SJSA1 (cell line): ENCODE measurements at regions not wholly inside any gene's neighbourhood (a gene's known extent, or its start where the extent isn't known, plus 50 kb on each side); places are given as distances from the start of the nearest gene placed in this dataset.

Experiments used
- DNase-seq, 2 experiments: peaks; one replicate each; pipeline ENCODE4 v3.0.0-alpha.2; 2015 to 2020; ENCODE audit warnings: low spot score in 2 of 2, low read depth in 1 of 2
- H3K27ac ChIP-seq: fragments of 250-450 bp; sonication (Bioruptor Pico); 2 replicates; pipeline ENCODE4 v1.5.1; 2020; ENCODE audit warnings: mild to moderate bottlenecking, moderate library complexity
- H3K27me3 ChIP-seq: fragments of 250-450 bp; sonication (Bioruptor Pico); replicated peaks from 2 replicates; pipeline ENCODE4 v1.5.1; 2020; ENCODE audit warnings: mild to moderate bottlenecking, moderate library complexity
- H3K36me3 ChIP-seq: fragments of 250-450 bp; sonication (Bioruptor Pico); 2 replicates; pipeline ENCODE4 v1.5.1; 2020; ENCODE audit warnings: mild to moderate bottlenecking
- H3K4me1 ChIP-seq: fragments of 250-450 bp; sonication (Bioruptor Pico); replicated peaks from 2 replicates; pipeline ENCODE4 v1.6.1; 2021; ENCODE audit warnings: mild to moderate bottlenecking
- H3K4me3 ChIP-seq: fragments of 250-450 bp; sonication (Bioruptor Pico); 2 replicates; pipeline ENCODE4 v1.5.1; 2020; ENCODE audit warnings: mild to moderate bottlenecking
- H3K9me3 ChIP-seq: fragments of 250-450 bp; sonication (Bioruptor Pico); replicated peaks from 2 replicates; pipeline ENCODE4 v1.5.1; 2020; ENCODE audit warnings: mild to moderate bottlenecking

GRCh38 chr22:47342446-47342845 is 580.0 kb downstream of the TBC1D22A start:
- no peak overlapping the region for H3K4me3 ChIP-seq
- DNase-seq, result no peak
- no peaks in the 10 kb centered on the region for H3K36me3 ChIP-seq
- H3K27me3 ChIP-seq, result no peaks in the 10 kb centered on the region
- H3K9me3 ChIP-seq, result no peaks in the 10 kb centered on the region
- peaks cover 14% of the 10 kb centered on the region for H3K4me1 ChIP-seq
- H3K27ac ChIP-seq, result no peak overlapping the region

GRCh38 chr22:47341464-47341863 is 579.0 kb downstream of the TBC1D22A start:
- DNase-seq, result no peak

GRCh38 chr22:47340851-47341436 is 578.5 kb downstream of the TBC1D22A start:
- 0 out of 2 replicates have a peak, but pooled peaks cover 2% of the 10 kb centered on the region for H3K9me3 ChIP-seq
- no peak overlapping the region for H3K4me3 ChIP-seq
- no peaks in the 10 kb centered on the region for H3K36me3 ChIP-seq
- H3K27me3 ChIP-seq, result no peaks in the 10 kb centered on the region
- DNase-seq, result no peak
- H3K27ac ChIP-seq, result no peak overlapping the region
- H3K4me1 ChIP-seq, result peaks cover 26% of the 10 kb centered on the region

More at GRCh38 chr22:47341464-47341863, 579.0 kb downstream of the TBC1D22A start:
- Histone ChIP-seq H3K4me1 (peaks cover 21% of the 10 kb centered on the region), H3K36me3 (no peaks in the 10 kb centered on the region), H3K27me3 (no peaks in the 10 kb centered on the region), H3K9me3 (no peaks in the 10 kb centered on the region), H3K4me3 (no peak overlapping the region), H3K27ac (no peak overlapping the region)

- Histone ChIP-seq H3K27me3 (no peaks in the 10 kb centered on the region), H3K9me3 (0 out of 2 replicates have a peak, but pooled peaks cover 3% of the 10 kb centered on the region), H3K4me3 (peak overlapping the region; percentile 26), H3K27ac (peak overlapping the region; percentile 94), H3K4me1 (peaks cover 27% of the 10 kb centered on the region), H3K36me3 (no peaks in the 10 kb centered on the region)
- DNase-seq, result peak; percentile 92 to 93
These were observed 574.7 kb downstream of the TBC1D22A start for GRCh38 chr22:47337161-47337621.

GRCh38 chr22:47335958-47336357 is 573.5 kb downstream of the TBC1D22A start:
- Histone ChIP-seq H3K27ac (peak overlapping the region; percentile 94), H3K4me3 (no peak overlapping the region), H3K36me3 (no peaks in the 10 kb centered on the region), H3K27me3 (no peaks in the 10 kb centered on the region), H3K9me3 (0 out of 2 replicates have a peak, but pooled peaks cover 3% of the 10 kb centered on the region), H3K4me1 (peaks cover 27% of the 10 kb centered on the region)
- DNase-seq, result no peak

GRCh38 chr22:47335460-47335859 is 573.0 kb downstream of the TBC1D22A start:
- no peaks in the 10 kb centered on the region for H3K27me3 ChIP-seq
- no peak overlapping the region for H3K4me3 ChIP-seq
- DNase-seq, result no peak
- H3K36me3 ChIP-seq, result no peaks in the 10 kb centered on the region
- 0 out of 2 replicates have a peak, but pooled peaks cover 3% of the 10 kb centered on the region for H3K9me3 ChIP-seq
- no peak overlapping the region for H3K27ac ChIP-seq
- H3K4me1 ChIP-seq, result peaks cover 29% of the 10 kb centered on the region

GRCh38 chr22:47334601-47335000 is 572.2 kb downstream of the TBC1D22A start:
- Histone ChIP-seq H3K9me3 (0 out of 2 replicates have a peak, but pooled peaks cover 3% of the 10 kb centered on the region), H3K4me3 (no peak overlapping the region), H3K27me3 (no peaks in the 10 kb centered on the region), H3K36me3 (no peaks in the 10 kb centered on the region), H3K4me1 (peaks cover 32% of the 10 kb centered on the region), H3K27ac (no peak overlapping the region)
- DNase-seq, result no peak

GRCh38 chr22:47333625-47334024 is 571.2 kb downstream of the TBC1D22A start:
- peak in 1 of 2 experiments; percentile 31 for DNase-seq
- Histone ChIP-seq H3K4me3 (no peak overlapping the region), H3K36me3 (no peaks in the 10 kb centered on the region), H3K27ac (no peak overlapping the region), H3K27me3 (no peaks in the 10 kb centered on the region), H3K4me1 (peaks cover 40% of the 10 kb centered on the region), H3K9me3 (0 out of 2 replicates have a peak, but pooled peaks cover 3% of the 10 kb centered on the region)

- DNase-seq, result no peak
- H3K27ac ChIP-seq, result no peak overlapping the region
- H3K36me3 ChIP-seq, result no peaks in the 10 kb centered on the region
- H3K9me3 ChIP-seq, result 0 out of 2 replicates have a peak, but pooled peaks cover 3% of the 10 kb centered on the region
- no peak overlapping the region for H3K4me3 ChIP-seq
- peaks cover 39% of the 10 kb centered on the region for H3K4me1 ChIP-seq
- no peaks in the 10 kb centered on the region for H3K27me3 ChIP-seq
These were observed 570.0 kb downstream of the TBC1D22A start for GRCh38 chr22:47332246-47332980.

- no peak overlapping the region for H3K27ac ChIP-seq
- H3K36me3 ChIP-seq, result no peaks in the 10 kb centered on the region
These were observed 569.3 kb downstream of the TBC1D22A start for GRCh38 chr22:47331750-47332149.

GRCh38 chr22:47329727-47330650 is 567.5 kb downstream of the TBC1D22A start:
- DNase-seq, result no peak
- no peaks in the 10 kb centered on the region for H3K36me3 ChIP-seq
- H3K9me3 ChIP-seq, result no peaks in the 10 kb centered on the region
- H3K27me3 ChIP-seq, result no peaks in the 10 kb centered on the region
- H3K4me3 ChIP-seq, result no peak overlapping the region
- H3K4me1 ChIP-seq, result peaks cover 26% of the 10 kb centered on the region
- peak overlapping the region; percentile 75 for H3K27ac ChIP-seq

More at GRCh38 chr22:47331750-47332149, 569.3 kb downstream of the TBC1D22A start:
- Histone ChIP-seq H3K9me3 (0 out of 2 replicates have a peak, but pooled peaks cover 3% of the 10 kb centered on the region), H3K4me1 (peaks cover 35% of the 10 kb centered on the region), H3K27me3 (no peaks in the 10 kb centered on the region), H3K4me3 (no peak overlapping the region)
- no peak for DNase-seq

GRCh38 chr22:47328550-47329243 is 566.2 kb downstream of the TBC1D22A start:
- Histone ChIP-seq H3K9me3 (no peaks in the 10 kb centered on the region), H3K4me1 (peaks cover 26% of the 10 kb centered on the region), H3K36me3 (no peaks in the 10 kb centered on the region), H3K27ac (peak overlapping the region; percentile 75), H3K27me3 (no peaks in the 10 kb centered on the region), H3K4me3 (no peak overlapping the region)
- peak; percentile 93 to 96 for DNase-seq

GRCh38 chr22:47327241-47327640 is 564.8 kb downstream of the TBC1D22A start:
- H3K27me3 ChIP-seq, result no peaks in the 10 kb centered on the region
- no peak for DNase-seq
- no peaks in the 10 kb centered on the region for H3K36me3 ChIP-seq
- H3K4me1 ChIP-seq, result peaks cover 26% of the 10 kb centered on the region
- no peak overlapping the region for H3K4me3 ChIP-seq
- no peak overlapping the region for H3K27ac ChIP-seq
- no peaks in the 10 kb centered on the region for H3K9me3 ChIP-seq
